DOHH2 (cell line): ENCODE measurements at regions not wholly inside any gene's neighbourhood (a gene's known extent, or its start where the extent isn't known, plus 50 kb on each side); places are given as distances from the start of the nearest gene placed in this dataset.

Experiments
- H3F3A ChIP-seq: fragments of 200-600 bp; sonication (generic), shearing (Covaris generic); 2 replicates; pipeline ENCODE4 v1.6.0; 2016; ENCODE audit warnings: antibody characterized with exemption, mild to moderate bottlenecking; ENCODE audit not compliant: control insufficient read depth, insufficient read depth
- H3K27ac ChIP-seq: fragments of 200-600 bp; sonication (generic); 2 replicates; pipeline ENCODE4 v1.5.1; 2014; ENCODE audit warnings: low read depth, mild to moderate bottlenecking, low read length, moderate library complexity
- H3K27me3 ChIP-seq: fragments of 200-600 bp; sonication (generic); 2 replicates; pipeline ENCODE4 v1.6.1; 2014; ENCODE audit warnings: mild to moderate bottlenecking, low read length, mixed read lengths; ENCODE audit not compliant: control insufficient read depth
- H3K36me3 ChIP-seq: fragments of 200-600 bp; sonication (generic); 2 replicates; pipeline ENCODE4 v1.6.1; 2014; ENCODE audit warnings: mild to moderate bottlenecking, low read length, moderate library complexity, mixed read lengths; ENCODE audit not compliant: control insufficient read depth
- H3K4me1 ChIP-seq: fragments of 200-600 bp; sonication (generic); 2 replicates; pipeline ENCODE4 v1.6.1; 2014; ENCODE audit warnings: mild to moderate bottlenecking, low read length, mixed read lengths; ENCODE audit not compliant: control insufficient read depth
- H3K4me2 ChIP-seq: fragments of 200-600 bp; sonication (generic); 2 replicates; pipeline ENCODE4 v1.6.0; 2014; ENCODE audit warnings: mild to moderate bottlenecking, low read length, moderate library complexity
- H3K4me3 ChIP-seq: fragments of 200-600 bp; sonication (generic); 2 replicates; pipeline ENCODE4 v1.5.1; 2014; ENCODE audit warnings: mild to moderate bottlenecking, low read length, mixed read lengths
- H3K79me2 ChIP-seq: fragments of 200-600 bp; sonication (generic); 2 replicates; pipeline ENCODE4 v1.6.1; 2014; ENCODE audit warnings: mild to moderate bottlenecking, low read length, mixed read lengths; ENCODE audit not compliant: control insufficient read depth
- H3K9me2 ChIP-seq: fragments of 200-600 bp; sonication (generic); replicated peaks from 2 replicates; pipeline ENCODE4 v1.6.1; 2014; ENCODE audit warnings: mild to moderate bottlenecking, low read length, mixed read lengths; ENCODE audit not compliant: control insufficient read depth
- H3K9me3 ChIP-seq: fragments of 200-600 bp; sonication (generic); 2 replicates; pipeline ENCODE4 v1.6.1; 2014; ENCODE audit warnings: antibody characterized with exemption, low read length, mixed read lengths; ENCODE audit not compliant: control insufficient read depth, insufficient read depth
- H4K20me1 ChIP-seq: fragments of 200-600 bp; sonication (generic); 2 replicates; pipeline ENCODE4 v1.6.0; 2014; ENCODE audit warnings: low read depth, mild to moderate bottlenecking, antibody characterized with exemption, low read length, moderate library complexity; ENCODE audit not compliant: control insufficient read depth, insufficient read depth
- CTCF ChIP-seq: fragments of 200-600 bp; sonication (generic); IDR thresholded peaks from one replicate; pipeline ENCODE4 v1.5.1; 2014; ENCODE audit warnings: antibody characterized with exemption, mild to moderate bottlenecking, low read depth, low read length; ENCODE audit not compliant: poor library complexity, severe bottlenecking
- EZH2phosphoT487 ChIP-seq: fragments of 200-600 bp; sonication (generic); IDR thresholded peaks from 2 replicates; pipeline ENCODE4 v1.6.1; 2017; ENCODE audit warnings: borderline replicate concordance, mild to moderate bottlenecking, antibody characterized with exemption, low read length, moderate library complexity, mixed read lengths

DNA sequence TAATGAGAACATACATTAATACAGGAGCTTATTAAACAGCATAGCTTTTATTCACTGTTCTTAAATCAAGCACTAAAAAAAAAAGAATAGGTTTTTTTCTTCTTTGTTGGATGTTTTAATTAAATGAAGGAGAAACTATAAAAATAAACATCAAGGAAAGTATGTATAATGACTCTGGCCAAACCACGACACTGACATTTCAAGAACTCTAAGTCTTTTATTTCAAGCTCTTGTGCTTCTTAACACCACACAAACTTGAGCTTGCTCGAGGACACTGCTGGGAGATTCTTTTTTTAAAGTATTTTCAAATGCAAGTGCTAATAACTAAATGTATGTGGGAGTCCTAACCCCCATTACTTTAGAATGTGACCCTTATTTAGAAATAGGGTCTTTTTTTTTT is 204.9 kb upstream of the PPARGC1A start:
- no peaks in the 10 kb centered on the region for H3K27me3 ChIP-seq
- no peaks in the 10 kb centered on the region for H3K9me2 ChIP-seq
- no peaks in the 10 kb centered on the region for H3K36me3 ChIP-seq
- no peaks in the 10 kb centered on the region for H3K9me3 ChIP-seq
- no peak overlapping the region for H3K4me3 ChIP-seq
- H3K4me1 ChIP-seq: no peaks in the 10 kb centered on the region
- no peaks in the 10 kb centered on the region for H3F3A ChIP-seq
- TF ChIP-seq CTCF (no peak), EZH2phosphoT487 (no peak)
- no peaks in the 10 kb centered on the region for H3K79me2 ChIP-seq
- H4K20me1 ChIP-seq: no peaks in the 10 kb centered on the region
- no peak overlapping the region for H3K27ac ChIP-seq
- H3K4me2 ChIP-seq: no peak overlapping the region

DNA sequence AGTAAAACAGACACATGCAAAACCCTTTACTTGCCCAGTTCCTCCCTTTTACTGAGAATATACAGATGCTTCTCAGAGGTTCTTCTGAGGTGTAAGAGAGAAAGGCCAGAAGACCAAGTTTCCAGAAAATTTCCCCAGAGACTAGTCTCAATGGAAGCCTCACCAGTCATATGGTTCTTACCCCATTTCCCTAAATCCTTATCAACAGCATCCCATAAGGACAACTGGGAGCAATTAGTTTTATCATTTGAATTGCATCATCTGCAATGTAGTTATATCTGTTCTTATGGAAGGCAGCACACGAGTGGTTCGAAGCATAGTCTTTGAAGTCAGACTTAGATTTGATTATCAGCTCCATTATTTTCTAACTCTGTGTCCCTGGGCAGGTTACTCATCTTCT is 203.6 kb upstream of the PPARGC1A start:
- no peaks in the 10 kb centered on the region for H4K20me1 ChIP-seq
- H3F3A ChIP-seq: no peaks in the 10 kb centered on the region
- H3K27ac ChIP-seq: no peak overlapping the region
- no peak overlapping the region for H3K4me3 ChIP-seq
- H3K36me3 ChIP-seq: no peaks in the 10 kb centered on the region
- H3K9me3 ChIP-seq: no peaks in the 10 kb centered on the region
- H3K4me1 ChIP-seq: no peaks in the 10 kb centered on the region
- H3K27me3 ChIP-seq: no peaks in the 10 kb centered on the region
- H3K4me2 ChIP-seq: no peak overlapping the region
- H3K9me2 ChIP-seq: no peaks in the 10 kb centered on the region
- H3K79me2 ChIP-seq: no peaks in the 10 kb centered on the region
- TF ChIP-seq CTCF (no peak), EZH2phosphoT487 (no peak)

DNA sequence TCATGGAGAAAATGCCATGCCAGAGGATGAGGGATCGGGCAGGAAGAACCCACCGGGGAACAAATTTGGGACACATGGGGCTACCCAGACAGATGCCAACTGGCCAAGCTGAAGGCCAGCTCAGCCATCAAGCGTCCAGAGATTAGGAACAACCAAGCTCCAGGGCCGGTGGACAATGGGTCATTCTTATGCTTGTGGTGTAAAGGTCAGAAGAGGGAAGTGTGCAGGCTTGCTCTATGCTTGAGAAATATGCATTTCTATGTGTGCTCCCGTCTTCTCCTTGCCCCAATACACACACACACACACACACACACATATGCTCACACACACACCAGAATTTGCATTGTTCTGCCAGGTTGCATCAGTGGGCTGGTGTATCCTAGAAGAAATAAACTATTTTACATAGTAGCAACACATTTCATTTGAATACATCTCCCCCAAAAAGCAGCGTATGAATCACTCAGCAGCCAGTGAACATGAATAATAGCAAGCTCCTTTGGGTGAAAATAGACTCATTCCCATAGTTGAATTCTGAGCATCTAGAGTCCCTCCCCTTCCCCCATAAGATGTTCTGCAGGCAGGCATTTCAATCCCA is 201.9 kb upstream of the PPARGC1A start:
- no peak overlapping the region for H3K4me2 ChIP-seq
- H3K4me3 ChIP-seq: no peak overlapping the region
- H3K9me3 ChIP-seq: no peaks in the 10 kb centered on the region
- no peak for TF ChIP-seq CTCF
- no peak for TF ChIP-seq EZH2phosphoT487
- no peaks in the 10 kb centered on the region for H3K36me3 ChIP-seq
- H4K20me1 ChIP-seq: no peaks in the 10 kb centered on the region
- no peaks in the 10 kb centered on the region for H3F3A ChIP-seq
- no peaks in the 10 kb centered on the region for H3K4me1 ChIP-seq
- H3K9me2 ChIP-seq: no peaks in the 10 kb centered on the region
- H3K79me2 ChIP-seq: no peaks in the 10 kb centered on the region
- H3K27ac ChIP-seq: no peak overlapping the region
- H3K27me3 ChIP-seq: no peaks in the 10 kb centered on the region
